HG02678 (cell line): ENCODE measurements at regions not wholly inside any gene's neighbourhood (a gene's known extent, or its start where the extent isn't known, plus 50 kb on each side); places are given as distances from the start of the nearest gene placed in this dataset.

Experiments
- ATAC-seq: cut with Tn5 transposase; IDR thresholded peaks from one replicate; pipeline ENCODE4 v1.9.1; 2021; ENCODE audit warnings: mild to moderate bottlenecking, moderate library complexity; ENCODE audit not compliant: unreplicated experiment

DNA sequence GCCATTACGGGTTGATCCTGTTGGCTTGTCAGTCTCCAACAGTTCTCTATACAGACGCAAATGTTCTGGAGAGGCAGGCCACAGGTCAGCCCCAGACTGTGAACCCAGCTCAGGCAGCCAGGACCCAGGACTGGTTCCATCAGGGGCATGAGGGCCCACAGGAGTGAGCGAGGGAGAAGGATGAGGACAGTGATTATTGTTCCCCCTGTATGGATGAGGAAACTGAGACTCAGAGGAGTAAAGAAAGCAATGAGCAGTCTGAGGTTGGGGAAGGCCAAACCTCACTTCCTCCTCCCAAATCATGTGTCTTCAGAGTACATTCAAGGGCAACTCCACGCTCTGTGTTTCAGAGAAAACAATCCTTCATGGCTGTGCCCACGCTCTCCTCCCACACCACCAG is 121.9 kb downstream of the RPLP1 start:
- ATAC-seq, result no peak

DNA sequence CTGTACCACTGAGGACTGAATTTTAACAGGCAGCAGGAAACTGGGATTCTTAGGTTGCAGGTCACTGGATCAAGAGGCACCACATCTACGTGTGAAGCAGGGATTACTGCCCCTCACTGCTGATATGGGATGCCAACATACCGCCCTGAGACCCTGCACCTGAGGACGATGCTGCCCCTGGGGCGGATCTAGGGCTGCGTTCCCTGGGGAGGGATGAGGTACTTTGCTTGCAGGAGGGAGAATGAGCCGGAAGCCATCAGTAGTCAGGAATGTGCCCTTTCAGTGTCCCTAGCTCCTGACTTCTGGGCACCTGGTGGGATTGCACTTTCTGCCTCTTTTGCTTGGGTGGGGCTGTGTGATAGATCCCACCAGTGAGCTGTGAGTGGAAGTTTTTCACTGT is 122.8 kb downstream of the RPLP1 start:
- no peak for ATAC-seq

DNA sequence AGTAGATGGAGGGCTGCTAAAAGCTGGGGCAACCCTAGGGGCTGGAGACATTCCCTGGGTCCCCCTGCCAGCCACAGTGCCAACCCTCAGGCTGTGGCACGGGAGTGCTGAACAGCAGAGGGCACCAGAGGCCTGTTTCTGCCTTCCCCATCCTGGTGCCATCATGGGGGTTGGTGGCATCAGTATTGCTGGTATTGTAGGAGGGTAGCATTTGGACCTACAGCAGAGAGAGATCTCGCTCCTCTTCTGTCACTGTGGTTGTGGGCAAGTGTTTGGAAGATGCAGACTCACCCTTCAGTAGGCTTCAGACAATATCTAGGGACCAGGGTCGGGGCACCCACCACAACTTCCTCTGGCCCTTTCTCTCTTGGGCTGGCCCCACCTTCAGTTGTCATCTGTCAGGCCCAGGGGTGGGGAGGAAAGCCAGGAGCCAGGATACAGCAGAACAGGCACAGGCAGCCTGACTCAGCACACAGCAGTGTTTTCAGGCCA is 123.5 kb downstream of the RPLP1 start:
- ATAC-seq, result no peak

DNA sequence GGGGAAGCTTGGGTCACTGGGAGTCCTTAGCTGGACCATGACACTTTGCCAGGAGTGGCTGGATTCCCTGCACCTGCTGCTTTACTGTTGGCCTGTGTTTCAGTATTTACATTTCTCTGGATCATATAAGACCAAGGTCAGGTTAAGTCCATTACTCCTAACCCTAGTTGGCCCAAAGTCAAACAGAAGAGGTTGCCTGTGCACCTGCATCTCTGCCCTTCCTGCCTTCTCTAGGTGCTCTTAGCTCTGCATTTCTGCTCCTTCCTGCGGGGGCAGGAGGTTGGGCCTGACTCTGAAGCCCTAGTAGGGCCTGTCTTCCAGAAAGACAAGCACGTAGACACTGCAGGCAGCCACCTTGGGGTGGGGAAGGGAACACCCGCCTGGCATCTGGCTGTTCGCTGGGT is 124.3 kb downstream of the RPLP1 start:
- ATAC-seq, result no peak

GRCh38 chr15:69577397-69577796 is 124.8 kb downstream of the RPLP1 start:
- no peak for ATAC-seq

DNA sequence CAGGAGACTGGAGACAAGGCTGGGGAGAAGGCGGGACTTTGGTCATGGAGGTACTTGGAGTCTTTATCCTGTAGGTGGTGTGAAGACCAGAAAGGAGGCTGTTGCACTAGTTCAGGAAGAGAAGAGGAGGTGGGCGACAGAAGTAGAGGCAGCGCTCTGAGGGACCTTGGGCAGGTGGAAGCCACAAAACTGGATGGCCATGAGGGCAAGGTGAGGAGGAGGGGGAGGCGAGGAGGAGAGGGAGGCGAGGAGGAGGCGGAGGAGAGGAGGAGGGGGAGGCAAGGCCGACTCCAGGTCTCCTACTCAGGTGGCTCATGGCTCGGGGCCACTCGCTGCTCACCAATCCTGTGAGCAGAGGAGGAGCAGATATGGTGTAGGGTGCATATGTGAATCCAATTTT is 125.6 kb downstream of the RPLP1 start:
- no peak for ATAC-seq

- no peak for ATAC-seq
Observed at GRCh38 chr15:69578787-69579583, 126.4 kb downstream of the RPLP1 start.

DNA sequence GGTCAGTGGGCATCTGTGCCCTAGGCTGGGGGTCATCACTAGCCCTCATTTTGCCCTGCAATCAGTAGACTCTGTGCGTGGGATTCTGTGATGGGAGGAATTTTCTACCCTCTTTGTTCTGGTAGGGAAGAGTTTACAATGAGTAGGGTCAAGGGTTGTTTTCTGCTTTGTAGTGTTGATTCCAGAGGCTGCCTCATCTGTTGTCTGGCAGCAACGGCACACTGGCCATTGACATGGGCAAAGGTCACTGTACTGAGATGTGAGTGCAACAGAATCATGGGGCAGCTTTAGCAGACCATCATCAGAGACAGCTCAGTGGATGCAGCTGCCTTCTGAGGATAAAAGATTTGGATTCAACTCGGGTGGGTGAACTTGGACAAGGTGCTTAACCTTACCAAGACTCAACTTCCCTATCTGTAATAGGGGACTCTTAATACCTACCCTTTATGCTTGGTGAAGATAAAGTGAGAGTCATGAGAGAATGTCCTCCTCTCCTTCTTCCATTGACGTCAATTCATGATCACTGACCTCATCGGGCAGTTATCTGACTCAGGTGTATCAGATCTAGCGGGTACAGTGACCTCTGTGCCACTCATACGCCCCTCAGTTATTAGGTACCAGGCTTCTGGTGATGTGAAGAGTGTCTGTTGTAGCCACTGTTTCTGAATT is 127.5 kb downstream of the RPLP1 start:
- no peak for ATAC-seq

GRCh38 chr15:69583626-69584025 is 131.0 kb downstream of the RPLP1 start:
- ATAC-seq, result no peak

- ATAC-seq, result no peak
Observed at GRCh38 chr15:69585937-69586336, 133.3 kb downstream of the RPLP1 start.

DNA sequence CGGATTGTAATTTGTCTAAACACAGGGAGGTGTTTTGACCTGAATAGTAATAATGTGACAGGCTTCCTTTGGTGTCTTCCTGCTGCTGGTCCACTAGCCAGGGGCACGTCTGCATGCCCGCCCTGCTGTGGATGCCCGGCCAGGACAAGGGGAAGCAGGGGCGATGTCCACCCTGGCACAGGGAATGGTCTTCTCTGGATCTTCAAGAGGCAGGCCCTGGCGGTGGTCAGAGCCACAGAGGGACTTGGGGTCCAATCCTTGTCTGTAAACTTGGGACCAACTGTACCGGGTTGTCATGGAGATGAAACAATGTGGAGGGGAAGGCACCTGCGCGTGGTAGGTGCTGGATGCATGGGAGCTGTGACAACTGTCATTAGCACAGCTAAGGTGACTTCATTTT is 134.1 kb downstream of the RPLP1 start:
- ATAC-seq, result no peak

- no peak for ATAC-seq
Observed at GRCh38 chr15:69587723-69588426, 135.3 kb downstream of the RPLP1 start.

DNA sequence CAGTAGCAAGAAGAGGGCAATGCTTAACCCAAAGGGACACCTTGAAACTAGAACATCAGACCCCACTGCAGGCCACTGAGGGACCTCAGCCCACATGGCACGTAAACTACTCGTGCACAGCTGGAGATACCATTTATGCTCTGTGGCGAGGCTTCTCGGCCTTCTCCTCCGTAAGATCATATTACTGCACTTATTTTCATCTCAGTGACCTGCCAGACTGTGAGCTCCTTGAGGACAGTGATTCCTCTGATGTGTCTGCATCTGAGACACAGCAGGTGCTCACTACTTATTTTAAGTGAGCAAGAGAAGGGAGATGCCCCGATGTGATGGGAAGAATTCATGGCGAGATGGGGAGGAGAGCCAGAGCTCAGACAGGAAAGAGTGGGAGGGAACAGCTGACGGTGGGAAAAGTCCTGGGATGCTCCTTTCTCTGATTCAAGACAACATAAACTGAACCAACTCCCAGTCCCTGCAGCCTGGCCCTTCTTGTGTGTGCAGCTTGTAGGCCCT is 137.6 kb downstream of the RPLP1 start:
- no peak for ATAC-seq

- ATAC-seq, result no peak
Observed at GRCh38 chr15:69590932-69591524, 138.4 kb downstream of the RPLP1 start.

DNA sequence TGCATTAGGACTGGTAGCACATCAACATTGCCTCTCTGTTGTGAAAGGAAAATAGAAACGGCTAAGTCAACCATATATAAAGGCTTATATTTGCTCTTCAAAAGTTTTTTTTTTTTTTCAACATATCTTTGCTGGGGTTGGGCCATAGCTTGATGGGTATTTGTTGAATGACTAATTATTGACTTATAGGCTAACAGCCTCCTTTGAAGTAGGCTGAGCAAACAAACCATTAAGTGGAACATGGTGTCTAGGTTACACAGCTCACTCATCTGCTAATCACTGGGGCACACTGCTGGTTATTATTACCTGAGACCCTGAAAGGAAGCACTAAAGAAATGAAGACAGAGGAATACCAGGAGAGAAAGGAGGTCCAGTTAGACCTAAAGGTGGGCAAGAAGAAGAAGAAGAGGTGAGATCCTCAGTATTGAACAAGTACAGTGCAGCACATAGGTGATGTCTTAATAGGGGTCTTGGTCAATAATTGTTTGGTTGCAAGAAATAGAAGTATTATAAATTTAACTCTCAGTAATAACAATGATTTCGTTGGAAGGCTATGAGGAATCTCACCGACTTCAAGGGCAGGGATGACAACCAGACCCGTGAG is 139.4 kb downstream of the RPLP1 start:
- ATAC-seq, result no peak

DNA sequence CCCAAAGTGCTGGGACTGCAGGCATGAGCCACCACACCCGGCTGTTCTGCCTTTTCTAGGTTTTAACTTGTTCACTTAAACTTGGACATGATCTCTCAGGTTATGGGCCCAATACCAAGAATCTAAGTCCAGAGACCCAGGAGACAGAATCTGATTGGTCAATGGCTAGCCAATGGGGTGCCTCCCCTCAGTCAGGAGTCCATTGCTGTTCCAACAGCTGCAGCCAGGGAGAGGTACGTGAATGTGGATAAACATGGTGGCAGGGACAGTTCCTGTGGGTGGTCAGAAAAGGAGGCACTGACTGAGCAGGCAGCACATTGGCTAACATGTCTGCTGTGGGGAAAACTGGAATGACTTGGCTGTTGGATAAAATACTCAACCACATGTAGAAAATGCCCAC is 140.3 kb downstream of the RPLP1 start:
- no peak for ATAC-seq

DNA sequence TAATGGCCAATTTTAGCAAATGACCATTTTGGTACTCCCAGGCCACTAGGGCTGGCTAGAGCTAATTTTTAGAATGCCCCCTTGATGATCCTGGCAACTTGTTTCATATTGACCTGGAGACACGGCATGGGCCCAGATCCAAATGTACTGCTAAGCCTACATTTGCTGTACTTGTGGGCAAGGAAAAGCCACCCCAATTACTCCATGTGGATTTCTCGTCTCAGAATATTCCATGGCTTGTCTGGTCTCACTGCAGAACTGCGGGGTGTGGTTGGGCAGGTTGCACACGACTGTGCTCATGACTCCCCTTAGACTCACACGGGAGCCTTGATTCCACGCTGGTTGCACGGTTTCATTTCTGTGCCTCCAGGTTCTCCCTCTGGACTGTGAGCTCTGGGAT is 140.9 kb downstream of the RPLP1 start:
- no peak for ATAC-seq

DNA sequence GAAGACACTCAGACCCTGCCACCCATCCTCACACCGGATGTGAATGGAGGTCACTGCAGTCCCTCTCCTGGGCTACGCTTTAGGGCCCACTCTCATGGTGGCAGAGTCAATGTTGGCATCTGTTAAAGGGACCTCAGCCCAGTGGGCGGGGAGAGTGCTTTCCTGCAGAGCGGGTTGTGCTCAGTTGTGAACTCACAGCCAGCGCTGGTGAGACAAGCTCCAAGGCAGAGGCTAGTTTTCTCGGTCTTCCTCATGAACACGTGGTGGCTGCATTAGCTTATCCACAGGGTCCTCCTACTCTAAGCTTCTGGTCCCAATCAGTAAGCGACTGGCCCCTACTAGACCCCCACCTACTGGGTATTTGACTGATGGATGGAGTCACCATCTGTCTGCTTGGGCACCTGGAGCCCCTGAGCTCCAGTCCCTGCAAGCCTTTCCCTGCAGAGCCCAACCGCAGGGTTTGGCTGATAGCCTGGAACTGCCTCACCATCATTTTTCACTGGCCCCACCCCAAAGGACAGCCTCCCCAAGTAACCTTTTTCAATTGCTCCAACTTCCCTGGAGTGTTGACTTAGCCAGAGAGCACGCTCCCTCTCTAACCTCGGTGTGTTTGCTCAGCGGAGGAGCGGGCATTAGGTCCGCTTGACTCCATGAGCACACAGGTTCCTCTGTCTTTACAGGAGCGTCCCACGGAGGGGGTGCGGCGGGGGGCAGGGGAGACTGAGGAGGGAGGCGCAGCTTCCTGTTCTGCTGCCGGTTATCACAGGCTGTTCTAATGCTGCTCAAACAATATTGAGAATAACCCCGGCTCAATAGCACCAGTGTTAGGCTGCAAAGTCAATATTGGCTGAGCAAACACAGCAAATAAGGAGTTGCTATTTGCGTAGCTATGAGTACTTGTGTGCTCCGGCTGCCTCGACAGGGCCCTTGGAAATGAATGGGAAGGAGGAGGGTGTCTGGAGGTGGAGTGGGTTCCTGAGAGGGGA is 141.7 kb downstream of the RPLP1 start:
- ATAC-seq, result no peak

DNA sequence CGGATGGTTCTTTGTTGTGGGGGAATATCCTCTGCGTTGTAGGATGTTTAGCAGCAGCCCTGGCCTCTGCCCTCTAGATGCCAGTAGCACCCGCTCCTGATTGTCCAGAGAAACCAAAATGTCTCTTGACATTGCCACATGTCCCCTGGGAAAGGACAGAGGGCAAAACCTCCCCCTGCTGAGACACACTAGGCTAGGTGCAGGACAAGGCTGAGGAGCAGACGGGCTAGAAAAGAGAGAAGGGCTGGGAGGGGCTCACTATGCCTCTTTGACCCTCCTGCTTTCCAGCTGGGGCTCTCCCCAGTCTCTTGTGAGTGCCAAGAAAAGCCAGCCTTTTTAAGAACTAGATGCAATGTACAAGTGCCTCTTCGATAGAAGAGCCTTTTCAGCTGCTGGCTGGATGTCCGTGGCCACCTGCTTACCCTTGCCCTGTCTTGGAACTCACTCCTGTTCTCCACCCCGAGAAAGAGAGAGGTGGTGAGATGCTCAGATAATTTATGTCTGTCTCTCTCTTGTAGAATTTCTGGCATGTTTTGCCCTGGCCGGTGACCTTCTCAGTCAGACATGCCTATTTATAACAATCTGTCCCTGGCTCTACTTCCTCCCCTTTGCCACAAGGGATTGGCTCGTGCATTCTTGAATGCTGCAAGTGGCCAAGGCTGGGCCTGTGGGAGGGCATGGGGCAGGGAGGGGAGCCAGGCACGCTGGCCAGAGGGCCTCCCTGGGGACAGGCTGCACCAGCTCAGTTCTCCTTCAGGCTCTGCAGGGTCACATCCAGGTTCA is 142.6 kb downstream of the RPLP1 start:
- ATAC-seq, result no peak
